ENCODE measurements at regions not wholly inside any gene's neighbourhood (a gene's known extent, or its start where the extent isn't known, plus 50 kb on each side); places are given as distances from the start of the nearest gene placed in this dataset.
A peak's percentile ranks its signal among the peaks of the same experiment; 100 is the strongest.

DNA sequence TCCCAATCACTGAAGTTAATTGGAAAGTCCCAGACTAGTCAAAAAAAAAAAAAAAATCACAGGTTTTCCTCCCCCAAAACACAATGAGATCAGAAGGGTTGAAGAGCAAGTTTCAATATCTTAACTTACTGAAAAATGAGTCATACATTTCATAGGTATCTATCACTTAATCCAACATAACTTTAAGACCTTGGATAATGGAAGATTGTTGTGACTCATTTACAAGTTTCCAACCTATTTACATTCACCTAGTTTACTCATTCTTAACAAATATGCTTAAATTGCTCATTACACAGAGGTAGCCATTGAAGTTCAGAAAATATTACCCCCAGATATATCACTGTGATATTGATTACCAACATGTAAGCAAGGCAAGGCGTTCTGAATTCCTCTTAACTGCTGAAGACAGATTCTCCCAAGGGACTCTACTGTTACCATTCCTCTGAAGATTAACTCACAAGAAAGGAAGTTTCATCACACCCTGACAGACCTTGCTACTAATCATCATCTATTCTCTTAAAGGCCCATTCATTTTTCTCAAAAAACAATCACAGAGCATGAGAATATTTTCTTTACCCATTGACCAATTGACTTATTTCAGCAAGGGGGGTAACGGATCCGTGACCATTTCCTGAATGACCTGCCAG lies 563.8 kb downstream of the TLE1 start:
- DNase-seq = no peak
- intact Hi-C loops (cut with micrococcal nuclease; ENCODE audit: unreplicated experiment) = no loop called here
- BruUV-seq (replicated peaks) = no TSS peak
- Mint-ChIP-seq H3K9me3 (ENCODE audit: low read depth, unreplicated experiment) (no peaks in the 10 kb centered on the region), H3K27ac (ENCODE audit: unreplicated experiment) (peak overlapping the region; percentile 92), H3K36me3 (ENCODE audit: insufficient read depth, unreplicated experiment) (no peaks in the 10 kb centered on the region), H3K4me1 (ENCODE audit: low read depth, unreplicated experiment) (peaks cover 23% of the 10 kb centered on the region), H3K4me3 (ENCODE audit: low read depth, unreplicated experiment) (no peak overlapping the region), H3K27me3 (ENCODE audit: unreplicated experiment) (no peaks in the 10 kb centered on the region)
- TF ChIP-seq, protein P1, sequence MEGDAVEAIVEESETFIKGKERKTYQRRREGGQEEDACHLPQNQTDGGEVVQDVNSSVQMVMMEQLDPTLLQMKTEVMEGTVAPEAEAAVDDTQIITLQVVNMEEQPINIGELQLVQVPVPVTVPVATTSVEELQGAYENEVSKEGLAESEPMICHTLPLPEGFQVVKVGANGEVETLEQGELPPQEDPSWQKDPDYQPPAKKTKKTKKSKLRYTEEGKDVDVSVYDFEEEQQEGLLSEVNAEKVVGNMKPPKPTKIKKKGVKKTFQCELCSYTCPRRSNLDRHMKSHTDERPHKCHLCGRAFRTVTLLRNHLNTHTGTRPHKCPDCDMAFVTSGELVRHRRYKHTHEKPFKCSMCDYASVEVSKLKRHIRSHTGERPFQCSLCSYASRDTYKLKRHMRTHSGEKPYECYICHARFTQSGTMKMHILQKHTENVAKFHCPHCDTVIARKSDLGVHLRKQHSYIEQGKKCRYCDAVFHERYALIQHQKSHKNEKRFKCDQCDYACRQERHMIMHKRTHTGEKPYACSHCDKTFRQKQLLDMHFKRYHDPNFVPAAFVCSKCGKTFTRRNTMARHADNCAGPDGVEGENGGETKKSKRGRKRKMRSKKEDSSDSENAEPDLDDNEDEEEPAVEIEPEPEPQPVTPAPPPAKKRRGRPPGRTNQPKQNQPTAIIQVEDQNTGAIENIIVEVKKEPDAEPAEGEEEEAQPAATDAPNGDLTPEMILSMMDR (IDR thresholded peaks at IDR 0.05; ENCODE audit: unreplicated experiment) = no peak
- CTCF ChIA-PET = interaction anchor here (0.7 kb wide), 1 partner anchor 259 kb away, joined by 5 read pairs; no protein-coding TSS in a partner anchor

DNA sequence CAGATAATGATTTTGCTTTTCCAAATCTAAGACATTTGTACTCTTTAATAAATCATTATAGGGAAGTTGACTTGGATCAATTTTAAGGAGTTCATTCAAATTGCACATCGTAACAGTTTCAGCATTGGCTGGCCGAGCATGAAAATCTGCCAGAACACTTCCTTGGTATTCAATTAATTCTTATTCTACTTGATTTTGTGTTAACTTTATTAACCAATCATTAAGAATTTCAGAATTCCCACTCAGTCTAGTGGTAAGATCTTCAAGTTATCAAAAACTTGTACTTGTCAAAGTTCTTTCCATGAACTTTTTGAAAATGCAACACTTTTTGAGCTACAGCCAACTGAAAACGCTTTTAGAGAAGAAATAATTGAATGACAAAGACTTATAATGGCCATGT lies 565.8 kb downstream of the TLE1 start:
- no peak for DNase-seq
- TF ChIP-seq, protein P1 (IDR thresholded peaks at IDR 0.05; ENCODE audit: unreplicated experiment) = no peak
- Mint-ChIP-seq H3K4me1 (ENCODE audit: low read depth, unreplicated experiment) (peaks cover 23% of the 10 kb centered on the region), H3K27me3 (ENCODE audit: unreplicated experiment) (no peaks in the 10 kb centered on the region), H3K27ac (ENCODE audit: unreplicated experiment) (no peak overlapping the region), H3K9me3 (ENCODE audit: low read depth, unreplicated experiment) (no peaks in the 10 kb centered on the region), H3K4me3 (ENCODE audit: low read depth, unreplicated experiment) (no peak overlapping the region), H3K36me3 (ENCODE audit: insufficient read depth, unreplicated experiment) (no peaks in the 10 kb centered on the region)
- BruUV-seq (replicated peaks) = no TSS peak
- intact Hi-C loops (cut with micrococcal nuclease; ENCODE audit: unreplicated experiment) = no loop called here
- CTCF ChIA-PET = no interaction called here

DNA sequence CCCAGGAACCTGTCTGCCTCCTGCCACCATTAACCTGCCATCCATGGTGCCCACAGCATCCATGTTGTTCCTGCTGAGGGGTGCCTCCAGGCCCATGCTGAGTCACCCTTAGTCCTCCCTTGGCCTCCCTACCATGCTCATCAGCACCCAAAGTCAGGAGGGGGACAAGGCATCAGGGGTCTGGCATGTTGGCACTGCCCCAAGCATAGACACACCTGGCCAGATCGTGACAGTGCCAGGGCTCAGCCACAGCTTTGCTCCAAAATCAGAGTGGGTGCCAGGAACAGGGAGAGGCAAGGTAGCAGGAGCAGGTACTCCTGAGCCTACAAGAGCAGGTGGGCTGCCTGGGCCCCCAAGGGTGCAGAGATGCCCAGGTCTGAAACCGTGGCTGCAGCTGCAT lies 566.6 kb downstream of the TLE1 start:
- no peaks in the 10 kb centered on the region for H3K27me3 Mint-ChIP-seq (ENCODE audit: unreplicated experiment)
- no peak for DNase-seq
- no TSS peak for BruUV-seq (replicated peaks)
- intact Hi-C loops (cut with micrococcal nuclease; ENCODE audit: unreplicated experiment) = no loop called here
- H3K9me3 Mint-ChIP-seq (ENCODE audit: low read depth, unreplicated experiment) = peaks cover 2% of the 10 kb centered on the region
- TF ChIP-seq, protein P1 (IDR thresholded peaks at IDR 0.05; ENCODE audit: unreplicated experiment) = no peak
- peaks cover 23% of the 10 kb centered on the region for H3K4me1 Mint-ChIP-seq (ENCODE audit: low read depth, unreplicated experiment)
- no peak overlapping the region for H3K4me3 Mint-ChIP-seq (ENCODE audit: low read depth, unreplicated experiment)
- CTCF ChIA-PET = no interaction called here
- H3K36me3 Mint-ChIP-seq (ENCODE audit: insufficient read depth, unreplicated experiment) = no peaks in the 10 kb centered on the region
- H3K27ac Mint-ChIP-seq (ENCODE audit: unreplicated experiment) = no peak overlapping the region

DNA sequence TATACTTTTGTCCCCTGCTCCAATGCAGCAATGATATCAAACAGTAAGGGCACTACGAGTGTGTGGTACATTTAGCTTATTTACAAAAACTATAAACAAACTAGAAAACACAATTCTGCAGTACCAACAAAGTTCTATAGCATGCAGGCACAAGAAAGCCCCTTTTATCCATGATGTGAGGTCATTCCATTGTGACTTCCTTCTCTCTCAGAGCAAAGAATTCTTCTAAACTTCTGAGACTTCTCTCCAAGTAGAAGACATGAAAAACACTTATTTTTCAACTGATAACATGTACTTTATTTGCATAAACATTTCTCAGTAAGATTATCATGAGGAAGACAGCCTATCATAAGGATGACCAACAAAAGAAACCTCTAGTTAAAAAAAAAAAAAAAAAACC lies 569.8 kb downstream of the TLE1 start:
- intact Hi-C loops (cut with micrococcal nuclease; ENCODE audit: unreplicated experiment) = no loop called here
- CTCF ChIA-PET = interaction anchor here (0.7 kb wide), 1 partner anchor 55 kb away, joined by 3 read pairs; no protein-coding TSS in a partner anchor

More for the DNA sequence above, 569.8 kb downstream of the TLE1 start:
- BruUV-seq (replicated peaks) = no TSS peak
- TF ChIP-seq, protein P1 (IDR thresholded peaks at IDR 0.05; ENCODE audit: unreplicated experiment) = no peak
- Mint-ChIP-seq H3K27me3 (ENCODE audit: unreplicated experiment) (no peaks in the 10 kb centered on the region), H3K36me3 (ENCODE audit: insufficient read depth, unreplicated experiment) (no peaks in the 10 kb centered on the region), H3K4me3 (ENCODE audit: low read depth, unreplicated experiment) (no peak overlapping the region), H3K27ac (ENCODE audit: unreplicated experiment) (no peak overlapping the region), H3K9me3 (ENCODE audit: low read depth, unreplicated experiment) (peaks cover 4% of the 10 kb centered on the region), H3K4me1 (ENCODE audit: low read depth, unreplicated experiment) (peaks cover 5% of the 10 kb centered on the region)
- DNase-seq = no peak
